Bronchial epithelial cell (primary cell): ENCODE measurements at regions not wholly inside any gene's neighbourhood (a gene's known extent, or its start where the extent isn't known, plus 50 kb on each side); places are given as distances from the start of the nearest gene placed in this dataset.
A peak's percentile ranks its signal among the peaks of the same experiment; 100 is the strongest.

Source experiments
- DNase-seq: peaks from one replicate; pipeline ENCODE4 v3.0.0-alpha.2; 2010; ENCODE audit warnings: low read depth
- FAIRE-seq: peaks from 2 replicates; lab custom pipeline; 2011; peaks lifted over from hg19 to GRCh38; lab: Jason Lieb, UNC
- H3K27me3 ChIP-seq: 2 replicates; pipeline ENCODE4 v1.5.1; 2011; ENCODE audit warnings: low read length; ENCODE audit not compliant: control insufficient read depth, insufficient read depth
- H3K36me3 ChIP-seq: 2 replicates; pipeline ENCODE4 v1.5.1; 2011; ENCODE audit warnings: low read length; ENCODE audit not compliant: control insufficient read depth, insufficient read depth
- H3K4me3 ChIP-seq: 2 replicates; pipeline ENCODE4 v1.5.1; 2011; ENCODE audit warnings: mild to moderate bottlenecking, low read depth, low read length, control low read depth
- CTCF ChIP-seq: IDR thresholded peaks from 2 replicates; pipeline ENCODE4 v1.5.1; 2011; ENCODE audit warnings: mild to moderate bottlenecking, moderate library complexity, low read length, control low read depth, inconsistent platforms; ENCODE audit not compliant: insufficient read depth, severe bottlenecking

DNA sequence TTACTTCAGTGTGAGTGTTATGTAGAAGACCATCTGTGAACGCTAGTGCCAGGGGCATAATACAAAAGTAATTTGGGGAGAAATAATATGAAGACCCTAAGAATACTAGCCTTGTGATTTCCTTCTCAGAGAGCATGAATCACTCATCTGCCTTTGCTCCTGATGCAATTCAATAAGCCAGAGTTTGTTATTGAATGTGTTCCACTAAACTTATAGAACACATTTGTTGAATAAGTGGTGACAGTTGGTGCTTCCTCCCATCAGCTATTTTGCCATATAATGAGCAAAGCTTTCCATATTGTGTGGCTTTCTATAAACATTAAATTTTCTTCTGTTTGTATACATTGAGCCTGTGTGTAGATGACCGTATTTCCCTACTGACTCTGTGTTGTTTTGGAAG, 136.4 kb upstream of the QRFPR start:
- FAIRE-seq (no peak), DNase-seq (no peak)
- Histone ChIP-seq H3K4me3 (no peak overlapping the region), H3K36me3 (no peaks in the 10 kb centered on the region), H3K27me3 (no peaks in the 10 kb centered on the region)
- no peak for TF ChIP-seq CTCF

- DNase-seq (no peak), FAIRE-seq (peak; percentile 28)
- Histone ChIP-seq H3K27me3 (no peaks in the 10 kb centered on the region), H3K36me3 (no peaks in the 10 kb centered on the region), H3K4me3 (no peak overlapping the region)
- no peak for TF ChIP-seq CTCF
Measured at GRCh38 chr4:121514443-121514842, 133.6 kb upstream of the QRFPR start.

- FAIRE-seq (no peak), DNase-seq (no peak)
- no peak for TF ChIP-seq CTCF
- Histone ChIP-seq H3K4me3 (no peak overlapping the region), H3K27me3 (no peaks in the 10 kb centered on the region), H3K36me3 (no peaks in the 10 kb centered on the region)
Measured at GRCh38 chr4:121510341-121510874, 129.6 kb upstream of the QRFPR start.

DNA sequence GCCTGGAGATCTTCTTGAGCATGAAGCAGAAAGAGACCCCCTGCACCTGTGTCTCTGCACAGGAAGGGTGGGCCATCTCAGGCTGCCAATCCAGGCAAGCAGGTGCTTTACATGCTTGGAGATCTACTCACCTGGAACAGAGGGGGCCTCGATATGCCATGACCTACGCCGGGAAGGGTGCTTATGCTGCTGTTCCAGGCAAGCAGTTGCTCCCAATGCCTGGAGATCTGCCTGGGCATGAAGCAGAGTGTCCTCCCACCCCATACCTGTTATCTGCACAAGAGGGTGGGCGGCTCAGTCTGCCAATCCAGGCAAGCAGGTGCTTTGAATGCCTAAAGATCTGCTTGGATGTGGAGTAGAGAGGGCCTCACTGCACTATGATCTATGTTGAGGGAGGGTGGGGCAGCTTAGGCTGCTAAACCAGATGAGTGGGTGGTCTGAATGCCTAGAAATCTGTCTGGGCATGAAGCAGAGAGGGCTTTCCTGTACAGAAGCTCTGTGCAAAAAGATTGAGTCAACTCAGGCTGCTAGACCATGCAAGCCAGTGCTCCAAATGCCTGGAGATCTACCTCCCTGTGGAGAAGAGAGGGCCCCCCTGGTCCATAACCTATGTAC, 104.5 kb upstream of the QRFPR start:
- no peak overlapping the region for H3K4me3 ChIP-seq
- no peaks in the 10 kb centered on the region for H3K27me3 ChIP-seq
- no peak for TF ChIP-seq CTCF
- H3K36me3 ChIP-seq = no peaks in the 10 kb centered on the region
- peak; percentile 63 for DNase-seq
- no peak for FAIRE-seq

DNA sequence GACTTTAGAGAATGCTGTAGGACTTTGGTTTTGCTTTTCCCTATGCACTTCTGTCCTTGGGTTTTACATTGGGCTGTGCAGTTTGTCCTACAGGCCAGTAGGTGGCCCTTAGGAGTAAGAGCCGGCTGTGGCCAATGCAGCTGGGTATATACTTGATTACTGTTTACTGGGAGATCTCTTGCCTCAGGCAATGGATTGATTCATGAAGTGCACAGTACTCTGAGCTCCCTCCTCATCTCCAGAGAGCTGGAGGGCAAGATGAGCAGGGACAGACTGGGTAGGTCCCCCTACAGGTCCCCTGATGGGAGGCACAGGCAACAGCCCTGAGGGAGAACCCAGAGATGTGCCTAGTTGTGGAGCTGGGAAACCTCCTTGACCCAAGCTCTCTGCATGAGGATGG, 103.8 kb upstream of the QRFPR start:
- FAIRE-seq (no peak), DNase-seq (peak; percentile 66)
- peak; percentile 80 for TF ChIP-seq CTCF
- Histone ChIP-seq H3K27me3 (no peaks in the 10 kb centered on the region), H3K36me3 (no peaks in the 10 kb centered on the region), H3K4me3 (no peak overlapping the region)

DNA sequence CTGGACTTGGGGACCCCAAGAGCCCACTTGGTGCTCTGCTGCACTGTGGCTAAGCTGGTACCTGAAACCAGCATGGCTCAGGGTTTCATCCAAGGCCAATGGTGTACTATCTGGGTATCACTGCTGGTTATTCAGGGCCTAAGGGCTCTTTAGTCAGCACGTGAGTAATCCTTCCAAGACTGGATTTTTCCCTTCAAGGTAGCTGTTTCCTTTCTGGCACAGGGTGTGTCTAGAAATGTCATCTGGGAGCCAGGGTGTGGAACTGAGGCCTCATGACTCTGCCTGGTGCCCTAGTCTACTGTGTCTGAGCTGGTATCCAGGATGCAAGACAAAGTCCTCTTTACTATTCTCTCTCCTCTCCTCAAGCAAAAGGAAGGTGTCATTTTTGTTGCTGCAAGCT, 99.0 kb upstream of the QRFPR start:
- peak; percentile 95 for FAIRE-seq
- no peak for TF ChIP-seq CTCF

More for the DNA sequence above, 99.0 kb upstream of the QRFPR start:
- H3K4me3 ChIP-seq = no peak overlapping the region
- no peaks in the 10 kb centered on the region for H3K36me3 ChIP-seq
- peak; percentile 84 for DNase-seq
- H3K27me3 ChIP-seq = no peaks in the 10 kb centered on the region
